ENCODE measurements at regions not wholly inside any gene's neighbourhood (a gene's known extent, or its start where the extent isn't known, plus 50 kb on each side); places are given as distances from the start of the nearest gene placed in this dataset.
"Not testable (repeated sequence)": the region's sequence is repeated elsewhere in the genome, so short reads cannot be mapped to it uniquely, and the experiment has no call there.

GRCh38 chr2:65939687-65940086 is 495.2 kb upstream of the MEIS1 start:
- no peak for FAIRE-seq

GRCh38 chr2:65937379-65938160 is 497.4 kb upstream of the MEIS1 start:
- FAIRE-seq: no peak

GRCh38 chr2:65934992-65935629 is 499.8 kb upstream of the MEIS1 start:
- FAIRE-seq: no peak

DNA sequence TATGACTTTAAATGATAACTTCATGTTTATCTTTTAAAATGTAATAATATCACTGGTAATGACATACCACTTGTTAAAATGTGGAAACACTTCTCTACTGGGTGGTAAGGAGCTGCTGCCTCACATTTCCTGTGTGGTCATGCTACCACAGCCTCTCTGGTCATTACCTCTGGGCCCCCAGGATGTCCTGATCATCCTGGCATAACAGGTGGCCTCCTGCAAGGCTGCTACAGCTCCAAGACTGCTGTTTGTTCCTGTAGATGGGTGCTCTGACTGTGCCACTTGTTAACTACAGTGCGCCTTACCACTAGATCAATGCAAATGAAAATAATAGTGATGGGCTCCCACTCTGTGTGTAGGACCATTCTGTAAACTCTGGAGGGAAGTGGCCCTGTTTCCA is 500.2 kb upstream of the SPRED2 start:
- FAIRE-seq: no peak

DNA sequence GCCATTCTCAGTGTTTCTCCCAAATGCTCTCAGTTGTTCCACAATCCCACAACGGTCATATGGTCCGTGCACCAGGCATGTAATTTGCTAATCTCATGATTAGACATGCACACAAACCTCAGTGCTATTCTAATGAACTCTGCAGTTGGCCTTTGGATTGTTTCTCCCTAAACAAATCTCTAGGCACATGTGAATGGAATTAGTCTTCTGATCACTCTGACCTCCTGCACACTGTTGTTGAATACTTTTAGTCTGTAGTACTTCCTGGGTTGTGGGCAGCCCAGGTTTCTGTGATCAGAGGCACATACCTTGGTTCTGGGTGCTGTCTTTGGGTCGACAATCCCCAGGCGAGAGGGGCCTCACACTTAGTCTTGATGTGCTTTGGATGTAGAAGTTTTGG is 498.7 kb upstream of the SPRED2 start:
- no peak for FAIRE-seq

GRCh38 chr2:65930259-65930658 is 497.9 kb upstream of the SPRED2 start:
- FAIRE-seq: no peak

GRCh38 chr2:65929664-65930063 is 497.3 kb upstream of the SPRED2 start:
- FAIRE-seq: not testable (repeated sequence)

- no peak for FAIRE-seq
Observed at GRCh38 chr2:65922794-65923193, 490.4 kb upstream of the SPRED2 start.

- no peak for FAIRE-seq
Observed at GRCh38 chr2:65922030-65922429, 489.6 kb upstream of the SPRED2 start.

DNA sequence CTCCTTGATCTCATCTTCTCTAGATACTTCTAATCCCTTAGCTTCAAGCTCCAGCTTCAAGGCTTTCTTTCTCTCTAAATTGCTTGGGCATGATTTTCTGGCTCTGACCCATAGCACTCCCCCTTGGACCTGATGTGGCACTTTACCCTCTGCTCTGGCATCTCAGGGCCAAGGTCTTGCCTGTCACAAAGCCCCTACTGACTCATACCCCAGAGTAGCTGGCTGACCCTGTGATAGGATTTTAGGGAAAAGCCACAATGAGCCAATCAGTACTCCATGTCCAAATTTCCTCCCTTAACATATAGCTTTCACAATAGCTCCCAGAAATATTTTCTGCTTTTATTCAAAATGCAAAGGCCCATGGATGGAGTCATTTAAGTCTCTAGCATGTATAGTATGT is 488.7 kb upstream of the SPRED2 start:
- no peak for FAIRE-seq

GRCh38 chr2:65920659-65921058 is 488.3 kb upstream of the SPRED2 start:
- FAIRE-seq: no peak

DNA sequence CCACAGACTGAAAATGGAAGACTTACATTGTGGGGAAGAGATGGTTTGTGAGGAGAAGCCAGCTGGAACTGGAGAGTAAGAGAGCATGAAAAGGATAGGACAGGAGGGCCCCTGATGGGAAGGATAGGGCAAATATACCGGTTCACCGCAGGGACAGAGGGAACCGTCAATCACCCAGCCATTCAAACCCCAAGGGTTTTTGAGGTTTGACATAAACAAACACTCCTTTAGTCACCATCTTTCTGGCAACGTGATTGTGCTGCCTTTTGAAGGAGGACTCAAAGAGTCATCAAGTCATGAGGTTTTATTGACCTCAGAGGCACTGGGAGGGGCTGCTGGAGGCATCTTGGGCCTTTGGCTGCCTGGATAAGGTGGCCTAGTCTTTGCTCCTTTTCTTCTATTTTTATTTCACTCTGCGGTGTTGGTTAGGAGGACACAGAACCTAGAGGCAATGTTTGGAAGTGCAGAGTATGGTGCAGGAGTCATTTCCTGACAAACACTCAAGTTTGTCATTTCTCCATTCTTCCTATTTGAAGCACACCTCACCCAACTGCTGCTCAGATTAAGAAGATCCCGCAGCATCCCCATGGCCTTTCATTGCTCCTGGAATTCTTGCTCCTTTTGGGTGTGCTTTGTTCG is 487.3 kb upstream of the SPRED2 start:
- no peak for FAIRE-seq

GRCh38 chr2:65918760-65919187 is 486.4 kb upstream of the SPRED2 start:
- no peak for FAIRE-seq

GRCh38 chr2:65917986-65918385 is 485.6 kb upstream of the SPRED2 start:
- FAIRE-seq: no peak

GRCh38 chr2:65916785-65917295 is 484.4 kb upstream of the SPRED2 start:
- FAIRE-seq: no peak

- FAIRE-seq: no peak
Observed at GRCh38 chr2:65916177-65916576, 483.8 kb upstream of the SPRED2 start.

- no peak for FAIRE-seq
Observed at GRCh38 chr2:65915273-65915672, 482.9 kb upstream of the SPRED2 start.

DNA sequence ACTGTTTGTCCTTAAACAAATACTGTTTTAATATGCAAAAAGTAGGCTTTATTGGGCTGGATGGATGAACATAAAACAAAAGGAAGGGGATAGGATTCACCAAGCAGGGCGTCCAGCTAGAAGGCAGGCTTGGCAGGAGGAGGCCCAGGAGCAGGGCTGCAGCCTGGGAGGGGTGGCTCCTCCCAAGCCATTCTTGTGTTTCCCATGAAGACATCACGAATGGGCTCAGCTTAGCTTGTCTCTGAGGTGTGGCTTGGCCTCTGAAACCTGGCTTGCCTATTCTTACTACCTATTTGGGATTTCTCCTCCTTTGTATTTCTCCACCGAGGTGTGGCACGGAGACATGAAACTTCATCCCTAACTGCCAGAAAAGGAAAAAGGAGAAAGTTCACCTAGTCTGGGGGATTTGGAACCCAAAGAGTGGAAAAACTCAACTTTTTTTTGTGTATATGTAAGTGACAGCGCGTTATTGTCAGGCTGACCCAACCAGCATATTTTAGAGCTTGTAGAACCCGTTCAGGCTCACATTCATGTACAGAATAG is 481.9 kb upstream of the SPRED2 start:
- no peak for FAIRE-seq

DNA sequence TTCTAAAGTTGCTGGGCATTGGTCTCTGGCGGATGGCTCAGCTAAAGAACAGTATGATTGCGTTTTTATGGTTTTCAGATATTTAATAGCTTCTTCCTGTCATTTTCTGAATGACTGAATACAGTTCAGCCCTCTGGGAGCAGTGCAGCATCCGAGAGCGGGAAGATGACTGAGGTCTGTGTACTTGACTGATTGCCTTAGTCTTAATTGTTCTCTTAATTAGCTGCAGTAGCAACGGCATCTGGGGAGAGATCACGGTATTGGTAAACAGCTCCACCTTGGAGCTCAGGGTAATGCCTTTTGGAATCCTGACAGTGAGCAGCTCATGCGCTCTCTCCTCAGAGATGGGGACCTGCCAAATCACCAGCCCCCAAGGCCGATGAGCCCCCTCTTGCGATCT is 481.4 kb upstream of the SPRED2 start:
- no peak for FAIRE-seq

DNA sequence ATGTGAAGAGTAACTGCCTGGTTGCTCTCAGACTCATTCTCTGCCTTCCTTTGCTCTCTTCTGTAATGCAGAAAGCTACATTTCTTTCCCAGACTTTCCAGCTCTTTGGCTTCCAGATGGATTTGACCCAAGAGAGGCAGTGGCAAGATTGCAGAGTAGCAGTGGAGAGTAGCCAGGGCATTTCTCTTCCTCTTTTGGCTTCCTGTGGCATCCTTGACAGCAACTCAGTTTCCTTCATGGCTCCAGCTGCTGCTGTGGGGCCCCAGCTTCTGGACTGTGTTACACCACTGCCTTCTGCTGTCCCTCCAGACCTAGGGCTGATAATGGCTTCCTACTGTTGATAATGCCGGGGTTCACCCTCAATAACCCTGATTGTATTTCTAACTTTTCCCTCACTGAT is 469.4 kb upstream of the SPRED2 start:
- FAIRE-seq: no peak

- FAIRE-seq: no peak
Observed at GRCh38 chr2:65896446-65896845, 464.0 kb upstream of the SPRED2 start.

GRCh38 chr2:65890131-65890530 is 457.7 kb upstream of the SPRED2 start:
- FAIRE-seq: not testable (repeated sequence)

GRCh38 chr2:65885266-65885665 is 452.9 kb upstream of the SPRED2 start:
- no peak for FAIRE-seq

DNA sequence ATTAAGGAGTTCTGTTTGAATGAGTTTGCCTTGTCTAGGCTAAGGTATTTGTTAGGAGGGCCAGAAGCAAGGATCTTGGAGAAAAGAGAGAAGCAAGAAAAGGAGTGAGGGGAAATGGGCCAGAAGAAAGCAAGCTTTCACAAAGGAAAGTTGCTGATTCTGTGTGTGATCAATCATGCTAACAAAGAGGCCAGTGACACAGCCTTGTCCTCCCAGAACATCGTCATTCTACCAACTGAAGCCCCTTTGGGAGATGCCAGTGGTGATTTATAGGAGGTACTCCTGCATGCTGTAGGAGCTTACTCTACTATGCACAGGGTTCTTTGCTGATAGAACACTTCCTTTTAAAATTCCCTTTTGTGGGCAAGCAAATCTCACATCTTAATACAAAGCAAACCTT is 449.2 kb upstream of the SPRED2 start:
- FAIRE-seq: no peak

All from A204.1 (cell line).